Memory B cell (primary cell): ENCODE measurements at regions not wholly inside any gene's neighbourhood (a gene's known extent, or its start where the extent isn't known, plus 50 kb on each side); places are given as distances from the start of the nearest gene placed in this dataset.
A peak's percentile ranks its signal among the peaks of the same experiment; 100 is the strongest.

Experiments
- ATAC-seq: fragments of 150-1000 bp; cut with Tn5 transposase; 2 replicates; pipeline ENCODE4 v1.10.0; 2021; ENCODE audit warnings: low read depth, mild to moderate bottlenecking, moderate library complexity
- DNase-seq, 2 donors: peaks; one replicate each; pipeline ENCODE4 v3.0.0; 2022; ENCODE audit warnings: low spot score in 2 of 2
- H3K27ac Mint-ChIP-seq: one replicate; pipeline ENCODE4 v1.8.0; 2022; ENCODE audit warnings: mild to moderate bottlenecking, moderate library complexity, mixed read lengths
- H3K27me3 Mint-ChIP-seq: one replicate; pipeline ENCODE4 v1.8.0; 2022; ENCODE audit warnings: mixed read lengths
- H3K36me3 Mint-ChIP-seq: one replicate; pipeline ENCODE4 v1.8.0; 2022; ENCODE audit warnings: mild to moderate bottlenecking, mixed read lengths
- H3K4me1 Mint-ChIP-seq: one replicate; pipeline ENCODE4 v1.8.0; 2022; ENCODE audit warnings: mixed read lengths
- H3K4me3 Mint-ChIP-seq: one replicate; pipeline ENCODE4 v1.8.0; 2022; ENCODE audit warnings: mild to moderate bottlenecking, moderate library complexity, mixed read lengths
- H3K9me3 Mint-ChIP-seq: one replicate; pipeline ENCODE4 v1.8.0; 2022; ENCODE audit warnings: mixed read lengths

GRCh38 chr18:11553098-11553940, 56.1 kb upstream of the SLC35G4 start:
- peak; percentile 38 for ATAC-seq

GRCh38 chr18:11548916-11549551, 60.4 kb upstream of the SLC35G4 start:
- DNase-seq (no peak), ATAC-seq (no peak)
- H3K27me3 Mint-ChIP-seq = no peaks in the 10 kb centered on the region
- no peak overlapping the region for H3K27ac Mint-ChIP-seq
- peaks cover 3% of the 10 kb centered on the region for H3K9me3 Mint-ChIP-seq
- H3K4me1 Mint-ChIP-seq = peaks cover 5% of the 10 kb centered on the region
- H3K36me3 Mint-ChIP-seq = no peaks in the 10 kb centered on the region
- H3K4me3 Mint-ChIP-seq = no peak overlapping the region

More at GRCh38 chr18:11553098-11553940, 56.1 kb upstream of the SLC35G4 start:
- Mint-ChIP-seq H3K27ac (no peak overlapping the region), H3K9me3 (no peaks in the 10 kb centered on the region), H3K4me3 (no peak overlapping the region), H3K4me1 (peaks cover 5% of the 10 kb centered on the region), H3K27me3 (no peaks in the 10 kb centered on the region), H3K36me3 (no peaks in the 10 kb centered on the region)
- peak; percentile 22 to 37 for DNase-seq

- no peak for DNase-seq
- Mint-ChIP-seq H3K27me3 (no peaks in the 10 kb centered on the region), H3K36me3 (no peaks in the 10 kb centered on the region), H3K4me1 (peaks cover 2% of the 10 kb centered on the region), H3K4me3 (no peak overlapping the region), H3K9me3 (peaks cover 5% of the 10 kb centered on the region), H3K27ac (no peak overlapping the region)
- ATAC-seq = no peak
Measured at GRCh38 chr18:11548396-11548795, 61.0 kb upstream of the SLC35G4 start.

- Mint-ChIP-seq H3K27me3 (no peaks in the 10 kb centered on the region), H3K9me3 (peaks cover 5% of the 10 kb centered on the region), H3K4me1 (no peaks in the 10 kb centered on the region), H3K27ac (no peak overlapping the region), H3K36me3 (no peaks in the 10 kb centered on the region), H3K4me3 (no peak overlapping the region)
- no peak for ATAC-seq
- no peak for DNase-seq
Measured at GRCh38 chr18:11544060-11544633, 65.2 kb upstream of the SLC35G4 start.

- H3K36me3 Mint-ChIP-seq = no peaks in the 10 kb centered on the region
- no peak for DNase-seq
- H3K9me3 Mint-ChIP-seq = peaks cover 5% of the 10 kb centered on the region
- no peak overlapping the region for H3K27ac Mint-ChIP-seq
- no peak for ATAC-seq
- no peaks in the 10 kb centered on the region for H3K4me1 Mint-ChIP-seq
- no peak overlapping the region for H3K4me3 Mint-ChIP-seq
- no peaks in the 10 kb centered on the region for H3K27me3 Mint-ChIP-seq
Measured at GRCh38 chr18:11541179-11541578, 68.2 kb upstream of the SLC35G4 start.

- Mint-ChIP-seq H3K27me3 (peaks cover 2% of the 10 kb centered on the region), H3K36me3 (no peaks in the 10 kb centered on the region), H3K4me1 (no peaks in the 10 kb centered on the region), H3K9me3 (peaks cover 6% of the 10 kb centered on the region), H3K4me3 (no peak overlapping the region), H3K27ac (no peak overlapping the region)
- DNase-seq (no peak), ATAC-seq (no peak)
Measured at GRCh38 chr18:11533942-11534496, 75.4 kb upstream of the SLC35G4 start.

GRCh38 chr18:11533513-11533890, 75.9 kb upstream of the SLC35G4 start:
- Mint-ChIP-seq H3K36me3 (no peaks in the 10 kb centered on the region), H3K9me3 (peaks cover 6% of the 10 kb centered on the region), H3K4me3 (no peak overlapping the region), H3K4me1 (no peaks in the 10 kb centered on the region), H3K27ac (no peak overlapping the region), H3K27me3 (peaks cover 2% of the 10 kb centered on the region)
- DNase-seq (no peak), ATAC-seq (no peak)

- Mint-ChIP-seq H3K4me3 (no peak overlapping the region), H3K4me1 (no peaks in the 10 kb centered on the region), H3K9me3 (peaks cover 6% of the 10 kb centered on the region), H3K36me3 (no peaks in the 10 kb centered on the region), H3K27me3 (peaks cover 2% of the 10 kb centered on the region), H3K27ac (no peak overlapping the region)
- no peak for ATAC-seq
- DNase-seq = no peak
Measured at GRCh38 chr18:11532758-11533512, 76.5 kb upstream of the SLC35G4 start.

GRCh38 chr18:11529081-11529480, 80.3 kb upstream of the SLC35G4 start:
- no peak for ATAC-seq
- no peak overlapping the region for H3K4me3 Mint-ChIP-seq
- H3K27me3 Mint-ChIP-seq = peaks cover 2% of the 10 kb centered on the region
- no peaks in the 10 kb centered on the region for H3K36me3 Mint-ChIP-seq
- no peak for DNase-seq
- H3K27ac Mint-ChIP-seq = no peak overlapping the region
- H3K4me1 Mint-ChIP-seq = no peaks in the 10 kb centered on the region
- H3K9me3 Mint-ChIP-seq = peaks cover 2% of the 10 kb centered on the region

- no peak for DNase-seq
- no peak for ATAC-seq
- Mint-ChIP-seq H3K27ac (no peak overlapping the region), H3K9me3 (peaks cover under 1% of the 10 kb centered on the region), H3K4me1 (no peaks in the 10 kb centered on the region), H3K36me3 (no peaks in the 10 kb centered on the region), H3K4me3 (no peak overlapping the region), H3K27me3 (peaks cover 6% of the 10 kb centered on the region)
Measured at GRCh38 chr18:11526675-11527074, 82.7 kb upstream of the SLC35G4 start.

- H3K27ac Mint-ChIP-seq = no peak overlapping the region
- no peak overlapping the region for H3K4me3 Mint-ChIP-seq
- no peak for ATAC-seq
- H3K36me3 Mint-ChIP-seq = no peaks in the 10 kb centered on the region
- peaks cover 6% of the 10 kb centered on the region for H3K27me3 Mint-ChIP-seq
- DNase-seq = no peak
- peaks cover 2% of the 10 kb centered on the region for H3K9me3 Mint-ChIP-seq
- H3K4me1 Mint-ChIP-seq = peaks cover 2% of the 10 kb centered on the region
Measured at GRCh38 chr18:11523804-11524203, 85.6 kb upstream of the SLC35G4 start.

GRCh38 chr18:11522992-11523391, 86.4 kb upstream of the SLC35G4 start:
- Mint-ChIP-seq H3K27ac (no peak overlapping the region), H3K9me3 (peaks cover 2% of the 10 kb centered on the region), H3K4me3 (no peak overlapping the region), H3K27me3 (peaks cover 6% of the 10 kb centered on the region), H3K36me3 (no peaks in the 10 kb centered on the region), H3K4me1 (peaks cover 3% of the 10 kb centered on the region)
- DNase-seq (no peak), ATAC-seq (no peak)

GRCh38 chr18:11521853-11522252, 87.5 kb upstream of the SLC35G4 start:
- H3K27ac Mint-ChIP-seq = no peak overlapping the region
- peaks cover 2% of the 10 kb centered on the region for H3K9me3 Mint-ChIP-seq
- no peak for ATAC-seq
- peaks cover 6% of the 10 kb centered on the region for H3K27me3 Mint-ChIP-seq
- no peaks in the 10 kb centered on the region for H3K36me3 Mint-ChIP-seq
- peaks cover 3% of the 10 kb centered on the region for H3K4me1 Mint-ChIP-seq
- no peak overlapping the region for H3K4me3 Mint-ChIP-seq
- no peak for DNase-seq

- Mint-ChIP-seq H3K27me3 (peaks cover 8% of the 10 kb centered on the region), H3K36me3 (no peaks in the 10 kb centered on the region), H3K27ac (no peak overlapping the region), H3K9me3 (peaks cover 3% of the 10 kb centered on the region), H3K4me3 (no peak overlapping the region), H3K4me1 (peaks cover 3% of the 10 kb centered on the region)
- DNase-seq (no peak), ATAC-seq (no peak)
Measured at GRCh38 chr18:11520536-11520935, 88.9 kb upstream of the SLC35G4 start.
